ENCODE measurements at regions not wholly inside any gene's neighbourhood (a gene's known extent, or its start where the extent isn't known, plus 50 kb on each side); places are given as distances from the start of the nearest gene placed in this dataset.

GRCh38 chr18:25866331-25866730 is 224.1 kb downstream of the SS18 start:
- H3K9me1 ChIP-seq (ENCODE audit: insufficient read depth, low read length): no peaks in the 10 kb centered on the region
- H2AFZ ChIP-seq (replicated peaks; ENCODE audit: low read length, poor library complexity): no peak overlapping the region
- H3K23ac ChIP-seq (ENCODE audit: low read depth, low read length): no peak overlapping the region
- TF ChIP-seq RAD21 (IDR thresholded peaks at IDR 0.05; ENCODE audit: low read length): no peak
- no peak for TF ChIP-seq MAZ (IDR thresholded peaks at IDR 0.05; ENCODE audit: borderline replicate concordance, low read depth, low read length)
- TF ChIP-seq SMC3 (IDR thresholded peaks at IDR 0.05; ENCODE audit: low read depth, low read length): no peak
- no peak for TF ChIP-seq CHD1 (IDR thresholded peaks at IDR 0.05; ENCODE audit: low read depth, low read length)
- TF ChIP-seq, protein P1, sequence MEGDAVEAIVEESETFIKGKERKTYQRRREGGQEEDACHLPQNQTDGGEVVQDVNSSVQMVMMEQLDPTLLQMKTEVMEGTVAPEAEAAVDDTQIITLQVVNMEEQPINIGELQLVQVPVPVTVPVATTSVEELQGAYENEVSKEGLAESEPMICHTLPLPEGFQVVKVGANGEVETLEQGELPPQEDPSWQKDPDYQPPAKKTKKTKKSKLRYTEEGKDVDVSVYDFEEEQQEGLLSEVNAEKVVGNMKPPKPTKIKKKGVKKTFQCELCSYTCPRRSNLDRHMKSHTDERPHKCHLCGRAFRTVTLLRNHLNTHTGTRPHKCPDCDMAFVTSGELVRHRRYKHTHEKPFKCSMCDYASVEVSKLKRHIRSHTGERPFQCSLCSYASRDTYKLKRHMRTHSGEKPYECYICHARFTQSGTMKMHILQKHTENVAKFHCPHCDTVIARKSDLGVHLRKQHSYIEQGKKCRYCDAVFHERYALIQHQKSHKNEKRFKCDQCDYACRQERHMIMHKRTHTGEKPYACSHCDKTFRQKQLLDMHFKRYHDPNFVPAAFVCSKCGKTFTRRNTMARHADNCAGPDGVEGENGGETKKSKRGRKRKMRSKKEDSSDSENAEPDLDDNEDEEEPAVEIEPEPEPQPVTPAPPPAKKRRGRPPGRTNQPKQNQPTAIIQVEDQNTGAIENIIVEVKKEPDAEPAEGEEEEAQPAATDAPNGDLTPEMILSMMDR (conservative IDR thresholded peaks at IDR 0.05; ENCODE audit: low read depth, low read length): no peak
- TF ChIP-seq FOS (IDR thresholded peaks at IDR 0.05; ENCODE audit: low read depth, low read length): no peak
- TF ChIP-seq MXI1 (IDR thresholded peaks at IDR 0.05; ENCODE audit: borderline replicate concordance, low read depth, low read length): no peak
- TF ChIP-seq USF2 (IDR thresholded peaks at IDR 0.05; ENCODE audit: low read depth, low read length): no peak
- no peak for TF ChIP-seq NFE2L2 (IDR thresholded peaks at IDR 0.05; ENCODE audit: low read depth, low read length)
- no peak for TF ChIP-seq CEBPB (IDR thresholded peaks at IDR 0.05; ENCODE audit: low read depth, low read length)
- no peak for TF ChIP-seq POLR2A (IDR thresholded peaks at IDR 0.05; ENCODE audit: low read depth, low read length)
- TF ChIP-seq MAFK (IDR thresholded peaks at IDR 0.05; ENCODE audit: low read depth, low read length): no peak
- TF ChIP-seq ELK1 (IDR thresholded peaks at IDR 0.05; ENCODE audit: borderline replicate concordance, low read depth, low read length): no peak
- TF ChIP-seq RFX5 (IDR thresholded peaks at IDR 0.05; ENCODE audit: low read depth, low read length): no peak
- no peak for TF ChIP-seq RCOR1 (IDR thresholded peaks at IDR 0.05; ENCODE audit: insufficient replicate concordance, low read length)
- no peak for TF ChIP-seq BHLHE40 (IDR thresholded peaks at IDR 0.05; ENCODE audit: low read depth, low read length)
- CTCF ChIA-PET: no interaction called here
- H2BK5ac ChIP-seq (ENCODE audit: low read depth, low read length, poor library complexity, severe bottlenecking): no peak overlapping the region
- H2BK15ac ChIP-seq (ENCODE audit: low read depth, low read length): no peak overlapping the region
- no peaks in the 10 kb centered on the region for H3K79me1 ChIP-seq (ENCODE audit: low read depth in 1 of 2, low read length in 2 of 2)
- no peak overlapping the region for H3K18ac ChIP-seq (ENCODE audit: low read depth, low read length)
- H4K91ac ChIP-seq (ENCODE audit: insufficient read depth, low read depth, low read length): no peak overlapping the region
- peaks cover 1% of the 10 kb centered on the region for H3K27me3 ChIP-seq (ENCODE audit: control insufficient read depth, insufficient read depth, low read length)
- no peak overlapping the region for H2BK120ac ChIP-seq (ENCODE audit: low read depth, low read length)
- no peak overlapping the region for H3K14ac ChIP-seq (replicated peaks; ENCODE audit: low read depth, low read length)
- H3K9me3 ChIP-seq (ENCODE audit: control insufficient read depth, insufficient read depth, low read length): no peaks in the 10 kb centered on the region
- no peaks in the 10 kb centered on the region for H4K20me1 ChIP-seq (ENCODE audit: insufficient read depth, low read length)
- no peaks in the 10 kb centered on the region for H3K4me1 ChIP-seq (ENCODE audit: control insufficient read depth, insufficient read depth, low read length)
- intact Hi-C loops (cut with micrococcal nuclease) (no loop called here), in situ Hi-C loops (cut with MboI; ENCODE audit: low sequenced_read_pairs) (no loop called here), dilution Hi-C loops (cut with HindIII; ENCODE audit: low sequenced_read_pairs, unreplicated experiment) (no loop called here)
- H3K4ac ChIP-seq (ENCODE audit: low read depth, low read length): no peak overlapping the region
- H2AK5ac ChIP-seq (ENCODE audit: low read depth, low read length): no peak overlapping the region
- no peak overlapping the region for H4K8ac ChIP-seq (ENCODE audit: low read depth in 2 of 2, low read length in 2 of 2)
- H3K4me3 ChIP-seq (ENCODE audit: insufficient read depth, low read depth, low read length): no peak overlapping the region
- no peak overlapping the region for H4K5ac ChIP-seq (ENCODE audit: low read depth, low read length)
- POLR2A ChIA-PET (ENCODE audit: unreplicated experiment): no interaction called here
- BruUV-seq (replicated peaks): no TSS peak
- H3K27ac ChIP-seq (ENCODE audit: insufficient read depth, low read length): no peak overlapping the region
- H3K56ac ChIP-seq (ENCODE audit: extremely low read depth, insufficient read depth, low read length): no peak overlapping the region
- no peak overlapping the region for H2BK20ac ChIP-seq (ENCODE audit: low read depth, low read length)
- H2AK9ac ChIP-seq (replicated peaks; ENCODE audit: low read depth, low read length, poor library complexity): no peak overlapping the region
- no peak overlapping the region for H3K9ac ChIP-seq (ENCODE audit: low read depth, low read length)
- no peaks in the 10 kb centered on the region for H3K36me3 ChIP-seq (ENCODE audit: control insufficient read depth, insufficient read depth, low read length)
- no peak for ATAC-seq (ENCODE audit: low read depth)
- DNase-seq: no peak
- no CpG with 5 or more reads among the region's 3 CpGs for WGBS, 2 experiments (ENCODE audit: extremely low coverage in 2 of 2, insufficient read length in 1 of 2)
- H3K4me2 ChIP-seq (ENCODE audit: low read depth, low read length): no peak overlapping the region

All from IMR-90 (cell line).